Neural cell (in vitro differentiated cells): ENCODE measurements at regions not wholly inside any gene's neighbourhood (a gene's known extent, or its start where the extent isn't known, plus 50 kb on each side); places are given as distances from the start of the nearest gene placed in this dataset.

Source experiments
- EP300 ChIP-seq: fragments of 450-650 bp; conservative IDR thresholded peaks from 2 replicates; pipeline ENCODE4 v1.6.1; 2014; ENCODE audit warnings: antibody characterized with exemption, mild to moderate bottlenecking, moderate library complexity; ENCODE audit not compliant: poor library complexity, severe bottlenecking
- TAF1 ChIP-seq: IDR thresholded peaks from 2 replicates; pipeline ENCODE4 v1.6.1; 2012; ENCODE audit warnings: low read depth
- TF ChIP-seq, protein P1 (sequence below): fragments of 450-650 bp; IDR thresholded peaks from 2 replicates; pipeline ENCODE4 v1.5.1; 2014; ENCODE audit warnings: antibody characterized with exemption, mild to moderate bottlenecking, moderate library complexity; ENCODE audit not compliant: poor library complexity, severe bottlenecking

GRCh38 chr10:106114656-106115186 is 1049.8 kb downstream of the SORCS1 start:
- no peak for TF ChIP-seq TAF1
- TF ChIP-seq, protein P1, sequence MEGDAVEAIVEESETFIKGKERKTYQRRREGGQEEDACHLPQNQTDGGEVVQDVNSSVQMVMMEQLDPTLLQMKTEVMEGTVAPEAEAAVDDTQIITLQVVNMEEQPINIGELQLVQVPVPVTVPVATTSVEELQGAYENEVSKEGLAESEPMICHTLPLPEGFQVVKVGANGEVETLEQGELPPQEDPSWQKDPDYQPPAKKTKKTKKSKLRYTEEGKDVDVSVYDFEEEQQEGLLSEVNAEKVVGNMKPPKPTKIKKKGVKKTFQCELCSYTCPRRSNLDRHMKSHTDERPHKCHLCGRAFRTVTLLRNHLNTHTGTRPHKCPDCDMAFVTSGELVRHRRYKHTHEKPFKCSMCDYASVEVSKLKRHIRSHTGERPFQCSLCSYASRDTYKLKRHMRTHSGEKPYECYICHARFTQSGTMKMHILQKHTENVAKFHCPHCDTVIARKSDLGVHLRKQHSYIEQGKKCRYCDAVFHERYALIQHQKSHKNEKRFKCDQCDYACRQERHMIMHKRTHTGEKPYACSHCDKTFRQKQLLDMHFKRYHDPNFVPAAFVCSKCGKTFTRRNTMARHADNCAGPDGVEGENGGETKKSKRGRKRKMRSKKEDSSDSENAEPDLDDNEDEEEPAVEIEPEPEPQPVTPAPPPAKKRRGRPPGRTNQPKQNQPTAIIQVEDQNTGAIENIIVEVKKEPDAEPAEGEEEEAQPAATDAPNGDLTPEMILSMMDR: no peak
- no peak for TF ChIP-seq EP300
